Stimulated activated CD8-positive, alpha-beta memory T cell treated with anti-CD3 and anti-CD28 coated beads, Interleukin-7, amount 100 ng/mL, for 1 hour (primary cell): ENCODE measurements at regions not wholly inside any gene's neighbourhood (a gene's known extent, or its start where the extent isn't known, plus 50 kb on each side); places are given as distances from the start of the nearest gene placed in this dataset.

Experiments
- DNase-seq, 2 donors: peaks; one replicate each; pipeline ENCODE4 v3.0.0-alpha.2; 2020; ENCODE audit warnings: low read depth in 2 of 2

DNA sequence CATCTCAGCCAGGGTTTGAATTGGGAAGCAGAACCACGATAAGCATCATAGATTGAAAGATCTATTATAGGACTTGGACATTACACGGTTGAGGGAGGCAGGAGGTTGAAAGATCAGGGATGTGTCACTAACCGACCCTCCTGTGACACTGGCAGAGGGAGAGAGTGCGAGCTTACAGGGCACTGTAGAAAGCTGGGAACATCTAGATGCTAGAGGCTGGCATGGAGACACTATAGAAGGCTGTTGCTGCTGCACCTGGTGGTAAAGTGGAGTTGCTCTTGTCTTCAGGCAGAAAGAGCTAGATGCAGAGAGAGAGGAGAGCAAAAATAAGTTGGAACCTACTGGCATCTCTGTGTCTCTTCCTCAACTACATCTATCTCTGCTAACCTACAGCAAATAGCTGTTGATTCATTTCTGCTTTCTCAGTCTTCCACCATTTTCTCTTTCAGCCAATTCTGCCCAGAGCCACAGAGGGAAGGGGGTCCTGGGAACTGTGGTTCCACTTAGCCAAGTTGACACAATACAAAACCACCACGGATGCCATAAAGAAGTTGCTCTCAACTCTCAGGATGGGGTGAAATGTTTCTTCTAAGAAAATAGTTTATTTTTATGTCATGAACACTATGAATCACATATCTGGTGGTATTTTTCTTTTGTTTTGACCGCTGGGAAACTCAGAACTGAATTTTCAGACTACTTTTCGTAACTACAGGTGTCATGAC lies 155.9 kb downstream of the ZNF281 start:
- no peak for DNase-seq

DNA sequence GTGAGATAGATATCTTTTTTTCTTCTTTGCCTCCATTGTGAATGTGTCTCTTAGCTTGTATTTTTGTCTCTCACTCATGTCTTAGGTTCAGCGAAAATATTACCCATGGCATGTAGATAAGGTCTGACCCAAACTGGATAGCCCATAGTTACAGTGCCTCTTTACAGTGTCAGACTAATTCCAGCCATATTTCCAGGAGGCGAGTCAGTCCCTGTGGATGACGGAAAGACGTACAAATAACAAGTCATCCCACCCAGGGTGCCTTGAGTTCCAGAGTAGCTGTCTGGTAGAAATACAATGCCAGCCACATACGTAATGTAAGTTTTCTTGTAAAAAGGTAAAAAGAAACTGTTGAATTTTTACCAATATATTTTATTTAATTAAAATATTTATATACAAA lies 157.3 kb downstream of the ZNF281 start:
- DNase-seq: no peak

DNA sequence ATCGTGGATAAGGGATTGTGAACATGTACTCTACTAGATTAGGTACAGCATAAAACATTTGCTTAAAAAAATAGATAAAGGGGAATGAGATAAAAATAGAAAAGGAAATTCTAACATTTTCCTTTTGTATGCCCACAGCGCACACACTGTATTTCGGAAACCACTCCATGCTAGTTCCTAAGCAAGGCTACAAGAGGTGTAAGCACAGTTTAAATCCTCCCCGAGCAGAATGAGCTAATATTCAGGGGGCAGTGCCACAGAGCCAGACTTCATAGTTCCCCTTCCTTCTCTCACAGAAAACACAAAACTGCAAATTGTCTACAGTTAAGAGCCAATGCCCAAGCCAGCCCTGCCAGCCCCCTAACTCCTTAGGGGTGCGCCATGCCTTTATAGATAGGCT lies 159.4 kb downstream of the ZNF281 start:
- DNase-seq: no peak

DNA sequence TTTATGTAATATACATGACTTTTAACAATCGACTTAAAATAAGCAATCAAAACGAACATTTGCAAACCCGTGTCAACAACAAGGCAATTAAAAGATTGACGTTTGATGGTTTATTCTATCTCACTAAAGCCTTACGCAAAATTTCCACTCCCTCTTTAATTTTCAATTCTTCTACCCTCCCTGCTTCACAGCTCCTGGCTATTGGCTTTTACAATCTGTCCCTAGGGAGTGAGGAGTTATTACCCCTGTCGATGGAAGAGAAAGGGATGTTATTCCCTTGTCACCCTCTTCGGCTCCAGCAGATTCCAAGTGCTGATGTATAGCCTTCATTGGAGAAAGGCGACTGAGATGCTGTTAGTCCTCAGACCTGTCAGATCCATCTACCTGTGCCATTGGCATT lies 161.3 kb downstream of the ZNF281 start:
- DNase-seq: no peak

DNA sequence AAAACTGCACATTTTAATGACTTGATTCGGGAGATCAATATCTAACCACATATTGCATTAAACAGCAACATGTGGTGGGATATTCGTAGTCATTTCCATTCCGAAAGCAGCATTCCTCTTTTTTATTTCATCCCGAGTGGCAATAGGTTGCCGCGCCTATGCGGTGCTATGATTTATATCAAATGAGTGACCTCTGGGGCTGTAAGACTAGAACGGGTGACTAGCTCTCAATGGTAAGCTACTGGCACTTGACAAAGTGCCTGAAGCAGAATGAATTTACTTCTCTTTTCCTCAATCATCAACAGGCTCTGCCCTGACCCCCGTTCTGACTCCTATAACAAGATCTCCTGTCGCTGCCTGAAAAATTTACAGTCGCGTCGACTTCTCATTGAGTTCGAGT lies 162.3 kb downstream of the ZNF281 start:
- no peak for DNase-seq

DNA sequence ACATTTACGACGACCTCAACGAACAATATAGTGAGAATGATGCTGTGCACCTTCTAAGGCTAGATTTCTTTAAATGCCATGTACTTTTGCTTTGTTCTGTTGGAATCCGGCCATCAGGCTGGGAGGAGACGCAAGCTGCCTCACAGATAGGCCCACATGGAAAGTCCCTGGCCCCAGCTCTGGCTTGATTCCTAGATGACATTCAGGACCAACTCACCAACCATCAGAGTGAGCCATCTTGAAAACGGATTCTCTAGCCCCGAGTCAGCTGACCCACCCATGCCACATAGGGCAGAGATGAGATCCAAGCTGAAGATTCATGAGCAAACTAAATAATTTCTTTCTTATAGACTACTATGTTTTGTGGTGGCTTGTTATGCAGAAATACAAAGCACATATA lies 164.4 kb downstream of the ZNF281 start:
- DNase-seq: no peak

DNA sequence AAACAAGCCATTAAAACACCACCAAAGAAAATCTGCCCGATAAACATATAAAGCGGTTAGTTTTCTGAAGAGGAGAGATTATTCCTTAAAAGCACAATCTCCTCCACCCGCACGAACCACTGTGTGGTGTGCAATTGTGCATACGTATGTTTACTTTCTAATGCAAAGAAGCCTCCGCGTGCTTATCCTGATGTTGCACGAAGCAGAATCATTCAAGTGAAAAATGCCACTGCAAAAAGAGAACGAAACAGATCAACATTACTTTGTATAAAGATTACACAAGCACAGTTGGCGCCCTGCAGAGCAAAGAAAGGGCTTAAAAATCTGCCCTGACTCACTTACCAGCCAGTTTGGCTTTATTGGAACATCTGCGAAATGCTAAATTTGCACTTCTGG lies 166.8 kb downstream of the ZNF281 start:
- no peak for DNase-seq

DNA sequence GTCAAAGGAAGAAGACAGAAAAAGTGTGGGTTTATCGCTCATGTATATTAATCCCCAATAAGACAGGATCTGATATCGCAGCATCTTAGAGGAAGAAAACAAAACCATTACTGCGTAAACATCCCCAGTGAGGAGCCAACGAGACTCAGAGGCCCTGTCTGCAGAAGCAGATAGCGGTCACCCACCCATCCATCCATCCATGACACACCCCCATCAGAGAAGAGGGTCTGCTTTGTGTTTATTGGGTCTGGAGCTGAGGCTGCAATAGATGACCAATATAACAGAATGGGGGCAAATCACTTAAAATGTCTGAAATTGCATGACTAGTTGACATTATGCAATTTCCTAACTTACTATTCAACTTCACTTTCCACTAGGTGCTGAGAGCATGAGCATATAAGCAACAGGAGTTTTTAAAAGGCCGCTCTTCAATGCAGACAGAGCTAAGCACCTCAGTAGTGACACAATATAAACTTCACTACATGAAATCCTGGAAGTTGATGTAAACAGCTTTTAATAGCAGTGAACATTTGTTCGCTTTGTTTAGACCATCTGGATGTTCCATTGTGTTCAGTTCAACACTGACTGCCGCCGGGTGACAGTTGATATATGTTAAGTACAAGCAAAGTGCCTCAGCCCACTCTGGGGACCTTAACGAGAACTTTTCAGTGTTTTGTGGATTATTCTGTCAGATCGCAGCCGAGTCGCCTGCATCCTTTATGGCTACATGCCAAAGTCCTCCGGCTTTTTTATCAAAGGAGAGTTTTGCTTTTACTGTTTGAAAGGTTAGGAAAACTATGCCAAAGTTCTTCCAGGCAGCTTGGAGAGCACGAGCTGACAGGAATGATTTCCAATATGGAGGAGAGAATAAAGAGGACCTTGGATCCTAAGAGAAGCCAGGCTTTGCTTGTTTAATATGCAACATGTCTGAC lies 167.5 kb downstream of the ZNF281 start:
- DNase-seq: no peak

DNA sequence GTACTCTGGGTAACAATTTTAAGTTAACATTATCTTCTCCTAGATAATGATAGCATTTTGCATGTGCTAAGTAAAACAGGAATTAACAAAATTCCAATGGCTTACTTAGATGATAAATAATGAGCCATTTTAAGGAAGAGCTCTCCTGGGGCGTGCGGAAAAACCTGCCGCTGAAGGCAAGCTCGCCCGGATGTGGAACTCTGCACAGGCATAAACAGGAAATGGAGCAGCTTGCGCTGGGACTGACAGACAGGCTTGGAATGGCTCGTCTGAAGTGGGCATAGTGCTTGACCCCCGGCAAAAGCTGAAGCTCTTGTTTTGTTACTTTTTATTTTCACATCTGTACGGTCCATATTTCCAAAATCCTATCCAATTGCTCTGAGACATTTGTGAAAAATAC lies 169.2 kb downstream of the ZNF281 start:
- no peak for DNase-seq

DNA sequence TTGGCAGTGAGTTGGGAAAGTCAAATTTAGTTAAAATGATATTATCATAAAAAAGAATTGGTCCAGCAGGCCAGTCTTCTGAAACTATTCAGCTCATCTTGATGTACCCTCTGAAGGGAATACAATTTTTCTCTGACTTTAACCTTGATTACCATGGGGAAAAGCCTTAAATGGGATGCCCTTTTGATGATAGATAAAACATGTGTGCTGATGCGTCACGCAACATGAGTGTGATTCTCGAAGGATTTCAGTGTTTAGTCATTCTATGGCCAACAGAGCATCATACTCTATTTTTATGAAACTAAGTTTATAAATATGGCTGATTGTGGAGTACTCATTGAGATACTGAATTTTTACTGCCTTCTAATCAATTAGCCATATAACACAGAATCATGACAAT lies 171.5 kb downstream of the ZNF281 start:
- DNase-seq: no peak

DNA sequence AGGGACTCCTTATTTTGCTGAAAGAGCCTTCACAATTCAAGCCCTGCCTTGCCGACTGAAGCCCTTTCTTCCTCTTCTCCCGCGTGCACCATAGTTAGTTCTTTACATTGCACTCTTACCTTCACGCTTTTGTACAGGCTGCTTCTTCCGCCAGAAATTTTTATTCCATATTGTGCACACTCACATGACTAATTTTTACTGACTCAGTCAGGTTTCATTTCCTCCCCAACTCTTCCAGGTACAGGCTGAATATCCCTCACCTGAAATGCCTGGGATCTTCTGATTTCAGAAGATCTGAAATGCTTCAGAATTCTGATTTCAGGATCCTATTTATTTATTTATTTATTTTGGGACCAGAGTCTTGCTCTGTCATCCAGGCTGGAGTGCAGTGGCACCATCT lies 172.8 kb downstream of the ZNF281 start:
- DNase-seq: no peak

DNA sequence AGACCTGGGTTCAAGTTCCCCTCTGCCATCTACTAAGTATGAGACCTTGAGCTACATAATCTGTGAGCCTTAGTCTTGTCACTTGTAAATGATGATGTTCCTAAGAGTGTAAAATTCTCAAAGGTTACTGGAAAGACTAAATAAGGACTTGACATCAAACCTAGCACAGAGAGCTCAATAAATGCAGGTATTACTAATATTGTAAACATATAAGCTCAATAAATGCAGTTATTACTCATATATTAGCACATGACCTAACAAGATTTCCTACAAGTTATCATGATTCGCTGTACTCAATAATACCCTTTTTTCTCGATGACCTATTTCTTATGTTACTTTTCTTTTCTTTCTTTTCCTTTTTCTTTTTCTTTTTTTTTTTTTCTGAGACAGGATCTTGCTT lies 174.9 kb downstream of the ZNF281 start:
- DNase-seq: no peak

DNA sequence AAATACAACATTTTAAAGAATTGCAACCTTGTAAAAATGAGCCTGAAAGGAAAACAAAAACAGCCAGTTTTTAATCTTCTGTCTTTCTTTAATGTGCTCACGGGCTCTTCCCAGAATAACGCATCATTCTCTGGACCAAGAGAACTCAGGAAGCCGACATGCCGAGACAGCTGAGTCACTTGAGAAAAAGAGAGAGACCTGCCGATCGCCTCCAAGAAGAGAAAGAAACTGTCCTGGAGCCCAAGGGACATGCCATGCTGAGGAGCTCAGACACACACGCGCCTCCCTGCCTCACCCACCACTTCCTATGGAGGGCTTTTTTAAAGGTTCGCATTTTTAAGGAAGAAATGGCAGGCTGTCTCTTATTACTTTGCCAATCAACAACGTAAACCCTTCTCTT lies 176.4 kb downstream of the ZNF281 start:
- DNase-seq: no peak

DNA sequence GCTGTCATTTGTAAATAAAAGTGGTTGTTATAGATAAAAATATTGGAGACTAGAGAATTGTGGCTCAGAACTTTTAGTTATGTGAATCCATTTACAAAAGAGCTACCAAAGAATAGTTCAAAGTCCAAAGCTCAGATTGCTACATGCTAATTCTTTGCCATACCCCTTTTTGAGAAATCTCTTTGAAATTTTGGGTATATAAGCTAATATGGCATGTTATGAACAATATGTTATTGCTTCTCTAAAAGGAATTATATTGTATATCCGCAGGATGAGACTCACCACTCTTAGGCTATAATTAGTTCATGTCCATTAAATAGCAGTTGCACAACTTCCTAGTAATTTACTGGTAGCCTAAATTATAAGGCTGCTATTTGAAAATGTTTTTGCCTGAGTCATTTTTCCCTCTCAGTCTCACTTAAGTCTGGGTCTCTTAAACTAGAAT lies 178.0 kb downstream of the ZNF281 start:
- DNase-seq: no peak

DNA sequence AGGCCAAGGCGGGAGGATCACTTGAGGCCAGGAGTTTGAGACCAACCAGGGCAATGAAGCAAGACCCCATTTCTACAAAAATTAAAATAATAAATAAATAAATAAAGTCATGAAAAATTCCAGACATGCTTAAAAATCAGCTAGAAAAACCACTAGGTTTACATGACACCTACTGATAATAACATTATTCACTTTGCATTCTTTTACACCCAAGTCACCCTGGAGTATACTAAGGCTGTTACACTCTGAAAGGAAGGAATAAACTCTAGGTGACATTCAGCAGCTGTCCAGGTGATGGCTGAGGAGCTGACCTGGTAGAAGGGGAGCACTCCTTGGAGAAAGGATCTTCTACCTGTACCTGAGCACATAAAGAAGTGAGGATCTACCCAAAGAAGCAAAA lies 179.2 kb downstream of the ZNF281 start:
- no peak for DNase-seq

DNA sequence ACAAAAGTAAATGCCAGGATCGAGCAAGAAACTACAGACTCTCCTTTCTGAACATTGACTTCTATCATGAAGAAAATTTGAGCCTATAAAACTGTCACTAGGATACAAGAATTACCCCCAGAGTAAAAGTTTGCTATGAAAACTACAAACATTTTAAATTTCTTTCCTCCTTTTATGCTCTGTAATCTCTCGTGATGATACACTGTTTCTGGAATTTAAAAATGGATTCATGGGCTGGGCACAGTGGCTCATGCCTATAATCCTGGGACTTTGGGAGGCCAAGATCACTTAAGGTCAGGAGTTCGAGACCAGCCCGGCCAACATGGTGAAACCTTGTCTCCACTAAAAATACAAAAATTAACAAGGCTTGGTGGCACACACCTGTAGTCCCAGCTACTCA lies 181.3 kb downstream of the ZNF281 start:
- DNase-seq: no peak

DNA sequence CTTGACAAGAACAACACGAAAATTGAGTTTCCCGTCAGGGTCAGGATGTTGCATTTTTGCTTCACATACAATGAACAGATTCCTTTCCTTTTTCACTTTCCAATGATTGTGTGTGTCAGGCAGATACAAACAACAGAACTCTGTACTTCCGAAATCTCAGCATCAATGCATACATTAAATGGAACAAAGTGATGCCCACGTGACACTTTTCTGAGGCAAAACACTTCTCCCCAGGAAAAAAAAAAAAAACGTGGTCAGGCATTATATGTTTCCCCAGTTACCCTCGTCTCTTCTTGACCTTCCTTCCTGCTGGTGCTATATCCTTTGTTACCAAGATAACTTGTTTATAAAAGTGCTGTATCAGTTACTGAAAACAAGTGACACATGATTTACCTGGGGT lies 181.8 kb downstream of the ZNF281 start:
- DNase-seq: no peak
